ENCODE measurements at regions not wholly inside any gene's neighbourhood (a gene's known extent, or its start where the extent isn't known, plus 50 kb on each side); places are given as distances from the start of the nearest gene placed in this dataset.
"Not testable (repeated sequence)": the region's sequence is repeated elsewhere in the genome, so short reads cannot be mapped to it uniquely, and the experiment has no call there.

DNA sequence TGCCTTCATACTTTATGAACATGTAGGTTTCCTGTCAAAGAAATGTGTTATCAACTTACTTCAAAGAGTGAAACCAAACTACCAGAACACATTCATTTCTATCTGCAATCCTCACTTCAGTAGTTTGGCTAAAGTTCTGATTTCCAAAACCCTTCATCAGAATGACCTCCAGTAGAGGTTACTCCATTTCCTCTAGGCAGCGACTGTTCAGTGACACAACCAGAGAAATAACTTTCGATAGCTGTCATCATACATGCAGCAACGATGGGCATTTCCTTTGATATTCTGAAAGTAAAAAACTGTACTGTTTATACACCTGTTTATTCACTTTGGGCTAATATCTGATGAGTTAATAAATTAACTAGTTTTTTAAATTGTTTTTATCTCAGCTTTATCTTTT lies 532.5 kb upstream of the IZUMO3 start:
- Histone ChIP-seq H3K36me3 (no peaks in the 10 kb centered on the region), H3K27me3 (no peaks in the 10 kb centered on the region), H3K27ac (no peak overlapping the region), H3K9me3 (no peaks in the 10 kb centered on the region), H3K4me1 (no peaks in the 10 kb centered on the region), H3K4me3 (no peak overlapping the region)
- TF ChIP-seq, protein P1, sequence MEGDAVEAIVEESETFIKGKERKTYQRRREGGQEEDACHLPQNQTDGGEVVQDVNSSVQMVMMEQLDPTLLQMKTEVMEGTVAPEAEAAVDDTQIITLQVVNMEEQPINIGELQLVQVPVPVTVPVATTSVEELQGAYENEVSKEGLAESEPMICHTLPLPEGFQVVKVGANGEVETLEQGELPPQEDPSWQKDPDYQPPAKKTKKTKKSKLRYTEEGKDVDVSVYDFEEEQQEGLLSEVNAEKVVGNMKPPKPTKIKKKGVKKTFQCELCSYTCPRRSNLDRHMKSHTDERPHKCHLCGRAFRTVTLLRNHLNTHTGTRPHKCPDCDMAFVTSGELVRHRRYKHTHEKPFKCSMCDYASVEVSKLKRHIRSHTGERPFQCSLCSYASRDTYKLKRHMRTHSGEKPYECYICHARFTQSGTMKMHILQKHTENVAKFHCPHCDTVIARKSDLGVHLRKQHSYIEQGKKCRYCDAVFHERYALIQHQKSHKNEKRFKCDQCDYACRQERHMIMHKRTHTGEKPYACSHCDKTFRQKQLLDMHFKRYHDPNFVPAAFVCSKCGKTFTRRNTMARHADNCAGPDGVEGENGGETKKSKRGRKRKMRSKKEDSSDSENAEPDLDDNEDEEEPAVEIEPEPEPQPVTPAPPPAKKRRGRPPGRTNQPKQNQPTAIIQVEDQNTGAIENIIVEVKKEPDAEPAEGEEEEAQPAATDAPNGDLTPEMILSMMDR (IDR thresholded peaks at IDR 0.05): no peak
- DNase-seq: no peak
- intact Hi-C loops (cut with DNase I; ENCODE audit: low total_unique reads): no loop called here

DNA sequence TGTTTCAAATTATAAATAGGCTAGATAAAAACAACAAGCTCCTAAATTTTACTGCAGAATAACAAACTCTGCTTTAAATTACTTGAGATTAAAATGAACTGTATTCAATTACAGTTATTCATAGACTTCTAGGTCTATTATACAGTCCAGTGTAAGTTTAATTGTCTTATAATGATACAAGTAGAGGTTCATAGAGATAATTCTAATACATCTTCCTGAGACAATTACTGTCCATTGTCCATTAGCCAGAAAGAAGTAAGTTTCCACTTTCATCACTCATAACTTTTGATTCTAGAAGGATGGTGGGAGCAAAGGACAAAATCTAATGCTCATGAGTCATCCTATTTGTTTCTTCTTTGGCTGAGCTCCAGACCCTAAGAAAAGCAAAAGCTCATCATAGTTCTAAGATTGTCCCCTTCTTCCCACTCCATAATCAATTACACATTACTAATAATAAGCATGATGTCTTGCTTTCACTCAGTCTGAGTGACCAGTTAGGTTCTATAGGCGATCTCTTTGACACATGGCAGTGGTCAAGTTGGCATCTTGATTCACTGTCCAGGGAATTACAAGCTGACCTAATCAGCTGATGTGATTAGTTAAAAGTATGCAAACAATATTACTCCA lies 502.5 kb upstream of the IZUMO3 start:
- Histone ChIP-seq H3K36me3 (no peaks in the 10 kb centered on the region), H3K4me1 (no peaks in the 10 kb centered on the region), H3K27me3 (no peaks in the 10 kb centered on the region), H3K9me3 (peaks cover 0 to 4% (median 0%) of the 10 kb centered on the region in 3 donors), H3K27ac (no peak overlapping the region), H3K4me3 (no peak overlapping the region)
- TF ChIP-seq, protein P1 (IDR thresholded peaks at IDR 0.05): no peak
- no peak for DNase-seq
- intact Hi-C loops (cut with DNase I; ENCODE audit: low total_unique reads): no loop called here

DNA sequence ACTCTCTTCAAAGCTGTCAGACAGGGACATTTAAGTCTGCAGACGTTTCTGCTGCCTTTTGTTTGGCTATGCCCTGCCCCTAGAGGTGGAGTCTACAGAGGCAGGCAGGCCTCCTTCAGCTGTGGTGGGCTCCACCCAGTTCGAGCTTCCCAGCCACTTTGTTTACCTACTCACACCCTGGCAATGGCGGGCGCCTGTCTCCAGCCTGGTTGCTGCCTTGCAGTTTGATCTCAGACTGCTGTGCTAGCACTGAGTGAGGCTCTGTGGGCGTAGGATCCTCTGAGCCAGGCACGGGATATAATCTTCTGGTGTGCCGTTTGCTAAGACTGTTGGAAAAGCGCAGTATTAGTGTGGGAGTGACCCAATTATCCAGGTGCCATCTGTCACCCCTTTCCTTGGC lies 499.8 kb upstream of the IZUMO3 start:
- H3K36me3 ChIP-seq; H3K9me3 ChIP-seq; intact Hi-C loops (cut with DNase I; ENCODE audit: low total_unique reads); H3K4me1 ChIP-seq; H3K27ac ChIP-seq; H3K27me3 ChIP-seq; H3K4me3 ChIP-seq: not testable (repeated sequence)
- DNase-seq: peak in 1 of 2 donors; percentile 51

DNA sequence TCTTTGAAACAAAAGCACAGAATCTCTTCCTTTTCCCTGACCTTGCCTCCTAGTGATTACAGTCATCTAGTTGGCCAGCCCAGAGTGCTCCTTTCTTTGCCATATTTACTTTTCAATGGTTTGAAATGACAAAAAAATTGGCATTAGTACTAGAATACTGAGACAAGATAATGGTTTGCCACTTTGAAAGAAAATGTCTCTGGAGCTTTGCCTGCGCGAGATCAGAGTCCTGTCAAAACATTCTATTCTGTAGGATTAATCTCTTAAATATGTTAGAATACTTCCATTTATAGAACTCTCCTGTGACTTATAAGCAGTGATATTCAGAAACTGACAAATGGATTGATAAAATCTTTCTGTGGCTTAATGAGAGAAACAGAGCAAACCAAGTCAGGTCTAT lies 484.0 kb upstream of the IZUMO3 start:
- TF ChIP-seq, protein P1 (IDR thresholded peaks at IDR 0.05): no peak
- Histone ChIP-seq H3K4me3 (no peak overlapping the region), H3K9me3 (no peaks in the 10 kb centered on the region), H3K27me3 (no peaks in the 10 kb centered on the region), H3K36me3 (no peaks in the 10 kb centered on the region), H3K27ac (no peak overlapping the region), H3K4me1 (no peaks in the 10 kb centered on the region)
- intact Hi-C loops (cut with DNase I; ENCODE audit: low total_unique reads): no loop called here
- no peak for DNase-seq

DNA sequence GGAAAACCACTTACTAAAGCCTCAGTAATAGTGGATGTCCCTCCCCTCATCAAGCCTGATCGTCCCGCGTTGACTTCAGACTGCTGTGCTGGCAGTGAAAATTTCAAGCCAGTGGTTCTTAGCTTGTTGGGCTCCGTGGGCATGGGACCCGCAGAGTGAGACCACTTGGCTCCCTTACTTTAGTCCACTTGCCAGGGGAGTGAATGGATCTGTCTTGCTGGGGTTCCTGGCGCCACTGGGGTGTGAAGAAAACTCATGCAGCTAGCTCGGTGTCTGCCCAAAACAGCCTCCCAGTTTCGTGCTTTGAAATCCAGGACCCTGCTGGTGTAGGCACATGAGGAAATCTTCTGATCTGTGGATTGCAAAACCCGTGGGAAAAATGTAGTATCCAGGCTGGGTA lies 480.0 kb upstream of the IZUMO3 start:
- H3K4me3 ChIP-seq: no peak overlapping the region
- no peak for DNase-seq
- H3K9me3 ChIP-seq: peaks cover 0 to 8% (median 0%) of the 10 kb centered on the region in 3 donors
- no peak overlapping the region for H3K27ac ChIP-seq
- TF ChIP-seq, protein P1 (IDR thresholded peaks at IDR 0.05): no peak
- no peaks in the 10 kb centered on the region for H3K27me3 ChIP-seq
- no peaks in the 10 kb centered on the region for H3K36me3 ChIP-seq
- intact Hi-C loops (cut with DNase I; ENCODE audit: low total_unique reads): no loop called here
- no peaks in the 10 kb centered on the region for H3K4me1 ChIP-seq

DNA sequence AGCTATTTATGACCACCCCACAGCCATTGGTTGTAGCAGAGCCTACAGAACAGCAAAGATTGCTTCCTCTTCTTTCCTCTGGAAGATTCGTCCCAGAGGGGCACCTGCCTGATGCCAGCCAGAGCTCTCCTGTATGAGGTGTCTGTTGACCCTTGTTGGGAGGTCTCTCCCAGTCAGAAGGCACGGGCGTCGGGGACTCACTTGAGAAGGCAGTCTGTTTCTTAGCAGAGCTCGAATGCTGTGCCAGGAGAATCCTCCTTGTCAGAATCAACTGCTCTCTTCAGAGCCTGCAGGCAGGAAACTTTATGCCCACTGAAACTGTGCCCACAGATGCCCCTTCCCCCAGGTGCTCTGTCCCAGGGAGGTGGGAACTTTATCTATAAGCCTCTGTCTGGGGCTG lies 479.5 kb upstream of the IZUMO3 start:
- TF ChIP-seq, protein P1 (IDR thresholded peaks at IDR 0.05): no peak
- Histone ChIP-seq H3K9me3 (peaks cover 0 to 8% (median 0%) of the 10 kb centered on the region in 3 donors), H3K27me3 (no peaks in the 10 kb centered on the region), H3K27ac (no peak overlapping the region), H3K4me3 (no peak overlapping the region), H3K36me3 (no peaks in the 10 kb centered on the region), H3K4me1 (no peaks in the 10 kb centered on the region)
- no peak for DNase-seq
- intact Hi-C loops (cut with DNase I; ENCODE audit: low total_unique reads): no loop called here
